ENCODE measurements at regions not wholly inside any gene's neighbourhood (a gene's known extent, or its start where the extent isn't known, plus 50 kb on each side); places are given as distances from the start of the nearest gene placed in this dataset.

DNA sequence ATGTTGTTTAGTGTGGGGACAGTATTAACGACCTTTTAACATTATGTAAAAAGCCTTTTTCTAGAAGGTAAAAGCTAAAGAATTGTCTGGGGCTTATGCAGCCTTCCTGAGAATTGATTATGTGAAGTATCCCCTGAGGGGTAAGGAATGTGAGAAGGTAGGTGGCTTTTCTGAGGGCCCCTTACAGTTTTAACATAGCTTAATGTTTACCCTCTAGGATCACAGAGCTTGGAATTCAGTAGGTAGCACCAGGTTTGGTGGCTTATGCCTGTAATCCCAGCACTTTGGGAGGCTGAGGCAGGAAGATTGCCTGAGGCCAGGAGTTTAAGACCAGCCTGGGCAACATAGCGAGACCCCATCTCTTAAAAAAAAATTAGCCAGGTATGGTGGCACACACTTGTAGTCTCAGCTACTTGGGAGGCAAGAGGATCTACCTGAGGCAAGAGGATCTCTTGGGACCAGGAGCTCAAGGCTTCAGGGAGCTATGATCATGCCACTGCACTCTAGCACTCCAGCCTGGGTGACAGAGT lies 101.3 kb downstream of the OLFM4 start:
- Histone ChIP-seq H3K9me2 (replicated peaks; ENCODE audit: control insufficient read depth, low read length) (no peaks in the 10 kb centered on the region), H3K4me3 (ENCODE audit: low read length) (no peak overlapping the region), H3K36me3 (ENCODE audit: control insufficient read depth, low read length) (no peaks in the 10 kb centered on the region), H3K79me2 (ENCODE audit: control insufficient read depth, low read length) (no peaks in the 10 kb centered on the region), H3K9me3 (ENCODE audit: control insufficient read depth, insufficient read depth, low read length) (no peaks in the 10 kb centered on the region), H3K27me3 (ENCODE audit: control insufficient read depth, low read length) (no peaks in the 10 kb centered on the region), H4K20me1 (ENCODE audit: control insufficient read depth, insufficient read depth, low read depth, low read length) (no peaks in the 10 kb centered on the region), H3K4me1 (ENCODE audit: control insufficient read depth, low read length) (no peaks in the 10 kb centered on the region), H3K27ac (ENCODE audit: low read depth, low read length) (no peak overlapping the region), H3K4me2 (ENCODE audit: low read length) (no peak overlapping the region), H3F3A (ENCODE audit: control insufficient read depth, insufficient read depth) (no peaks in the 10 kb centered on the region)
- no peak for TF ChIP-seq EZH2phosphoT487 (IDR thresholded peaks at IDR 0.05; ENCODE audit: borderline replicate concordance, low read length)
- TF ChIP-seq, protein P1, sequence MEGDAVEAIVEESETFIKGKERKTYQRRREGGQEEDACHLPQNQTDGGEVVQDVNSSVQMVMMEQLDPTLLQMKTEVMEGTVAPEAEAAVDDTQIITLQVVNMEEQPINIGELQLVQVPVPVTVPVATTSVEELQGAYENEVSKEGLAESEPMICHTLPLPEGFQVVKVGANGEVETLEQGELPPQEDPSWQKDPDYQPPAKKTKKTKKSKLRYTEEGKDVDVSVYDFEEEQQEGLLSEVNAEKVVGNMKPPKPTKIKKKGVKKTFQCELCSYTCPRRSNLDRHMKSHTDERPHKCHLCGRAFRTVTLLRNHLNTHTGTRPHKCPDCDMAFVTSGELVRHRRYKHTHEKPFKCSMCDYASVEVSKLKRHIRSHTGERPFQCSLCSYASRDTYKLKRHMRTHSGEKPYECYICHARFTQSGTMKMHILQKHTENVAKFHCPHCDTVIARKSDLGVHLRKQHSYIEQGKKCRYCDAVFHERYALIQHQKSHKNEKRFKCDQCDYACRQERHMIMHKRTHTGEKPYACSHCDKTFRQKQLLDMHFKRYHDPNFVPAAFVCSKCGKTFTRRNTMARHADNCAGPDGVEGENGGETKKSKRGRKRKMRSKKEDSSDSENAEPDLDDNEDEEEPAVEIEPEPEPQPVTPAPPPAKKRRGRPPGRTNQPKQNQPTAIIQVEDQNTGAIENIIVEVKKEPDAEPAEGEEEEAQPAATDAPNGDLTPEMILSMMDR (IDR thresholded peaks at IDR 0.05; ENCODE audit: low read depth, low read length, poor library complexity, severe bottlenecking) = no peak

DNA sequence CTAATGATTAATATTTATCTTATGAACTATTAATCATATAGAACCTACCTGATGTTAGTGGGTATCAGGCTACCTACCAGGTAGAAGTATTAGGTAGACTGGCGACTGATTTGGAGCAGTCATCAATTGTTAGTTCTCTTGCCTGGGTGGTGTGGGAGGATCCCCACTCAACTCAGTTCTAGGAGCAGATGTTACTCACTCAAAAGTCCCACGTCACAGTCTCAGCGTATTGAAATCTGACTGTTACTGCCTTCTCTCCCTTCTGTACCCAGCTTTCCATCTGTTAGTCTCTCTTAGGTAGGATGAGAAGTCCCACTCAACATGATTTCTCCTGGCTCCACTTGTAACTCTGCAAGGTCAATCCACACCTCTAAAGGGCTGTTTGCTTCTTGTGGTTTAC lies 102.7 kb downstream of the OLFM4 start:
- TF ChIP-seq, protein P1 (IDR thresholded peaks at IDR 0.05; ENCODE audit: low read depth, low read length, poor library complexity, severe bottlenecking) = no peak
- no peak for TF ChIP-seq EZH2phosphoT487 (IDR thresholded peaks at IDR 0.05; ENCODE audit: borderline replicate concordance, low read length)
- Histone ChIP-seq H3K9me2 (replicated peaks; ENCODE audit: control insufficient read depth, low read length) (no peaks in the 10 kb centered on the region), H4K20me1 (ENCODE audit: control insufficient read depth, insufficient read depth, low read depth, low read length) (no peaks in the 10 kb centered on the region), H3K9me3 (ENCODE audit: control insufficient read depth, insufficient read depth, low read length) (no peaks in the 10 kb centered on the region), H3K4me1 (ENCODE audit: control insufficient read depth, low read length) (no peaks in the 10 kb centered on the region), H3K79me2 (ENCODE audit: control insufficient read depth, low read length) (no peaks in the 10 kb centered on the region), H3K27me3 (ENCODE audit: control insufficient read depth, low read length) (no peaks in the 10 kb centered on the region), H3F3A (ENCODE audit: control insufficient read depth, insufficient read depth) (no peaks in the 10 kb centered on the region), H3K4me3 (ENCODE audit: low read length) (no peak overlapping the region), H3K27ac (ENCODE audit: low read depth, low read length) (no peak overlapping the region), H3K4me2 (ENCODE audit: low read length) (no peak overlapping the region), H3K36me3 (ENCODE audit: control insufficient read depth, low read length) (no peaks in the 10 kb centered on the region)

DNA sequence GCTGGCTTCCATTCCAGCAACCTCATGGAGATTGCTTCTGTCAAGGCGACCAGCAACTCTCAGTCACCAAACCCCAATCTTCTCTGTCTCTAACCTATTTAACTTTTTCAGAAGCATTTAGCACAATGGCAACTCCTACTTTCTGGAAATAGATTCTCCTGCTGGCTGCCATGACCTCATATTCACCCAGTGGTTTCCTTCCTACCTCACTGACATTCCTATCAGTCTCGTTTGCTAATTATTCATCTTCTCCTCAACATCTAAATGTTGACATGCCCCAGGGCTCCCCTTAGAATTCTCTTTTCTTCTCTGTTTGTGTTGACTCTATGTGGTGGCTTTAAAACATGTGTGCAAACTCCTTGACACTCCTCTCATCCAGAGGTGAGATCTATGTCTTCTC lies 106.7 kb downstream of the OLFM4 start:
- Histone ChIP-seq H3K4me3 (ENCODE audit: low read length) (no peak overlapping the region), H3K9me3 (ENCODE audit: control insufficient read depth, insufficient read depth, low read length) (no peaks in the 10 kb centered on the region), H3K4me2 (ENCODE audit: low read length) (no peak overlapping the region), H3K27ac (ENCODE audit: low read depth, low read length) (no peak overlapping the region), H3K9me2 (replicated peaks; ENCODE audit: control insufficient read depth, low read length) (no peaks in the 10 kb centered on the region), H4K20me1 (ENCODE audit: control insufficient read depth, insufficient read depth, low read depth, low read length) (no peaks in the 10 kb centered on the region), H3K79me2 (ENCODE audit: control insufficient read depth, low read length) (no peaks in the 10 kb centered on the region), H3K4me1 (ENCODE audit: control insufficient read depth, low read length) (no peaks in the 10 kb centered on the region), H3F3A (ENCODE audit: control insufficient read depth, insufficient read depth) (no peaks in the 10 kb centered on the region), H3K27me3 (ENCODE audit: control insufficient read depth, low read length) (no peaks in the 10 kb centered on the region), H3K36me3 (ENCODE audit: control insufficient read depth, low read length) (no peaks in the 10 kb centered on the region)
- TF ChIP-seq, protein P1 (IDR thresholded peaks at IDR 0.05; ENCODE audit: low read depth, low read length, poor library complexity, severe bottlenecking) = no peak
- no peak for TF ChIP-seq EZH2phosphoT487 (IDR thresholded peaks at IDR 0.05; ENCODE audit: borderline replicate concordance, low read length)
